ENCODE measurements at regions not wholly inside any gene's neighbourhood (a gene's known extent, or its start where the extent isn't known, plus 50 kb on each side); places are given as distances from the start of the nearest gene placed in this dataset.
"Not testable (repeated sequence)": the region's sequence is repeated elsewhere in the genome, so short reads cannot be mapped to it uniquely, and the experiment has no call there.

DNA sequence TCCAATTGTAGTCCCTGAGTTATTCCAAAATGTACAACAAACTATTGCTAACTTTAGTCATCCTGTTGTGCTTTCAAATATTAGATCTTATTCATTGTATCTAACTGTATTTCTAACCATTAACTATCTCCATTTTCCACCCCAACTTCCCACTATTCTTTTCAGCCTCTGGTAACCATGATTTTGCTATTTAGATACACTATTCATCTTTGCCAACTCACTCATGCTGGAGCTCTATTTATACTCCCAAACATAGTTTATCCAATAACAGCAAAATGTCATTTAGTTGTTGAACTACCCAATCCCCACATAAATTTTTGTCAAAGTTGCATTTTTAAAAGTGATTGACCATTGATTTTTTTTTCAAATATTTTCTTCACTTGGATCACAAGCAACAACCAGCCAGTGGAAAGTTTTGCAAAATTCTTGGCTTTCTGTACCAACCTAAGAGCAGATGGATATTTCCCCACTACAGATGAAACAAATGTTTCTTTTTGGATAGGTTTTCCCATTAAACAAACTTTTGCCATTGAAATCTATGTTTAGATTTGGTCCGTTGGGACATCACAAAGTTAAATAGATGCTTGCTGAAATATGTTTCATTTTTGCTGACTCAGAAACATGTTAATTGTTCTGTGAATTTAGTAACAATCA lies 866.0 kb downstream of the LTN1 start:
- DNase-seq (ENCODE audit: low read depth) = peak; percentile 77
- H3K4me3 ChIP-seq (ENCODE audit: low read depth, low read length) = no peak overlapping the region
- TF ChIP-seq, protein P1, sequence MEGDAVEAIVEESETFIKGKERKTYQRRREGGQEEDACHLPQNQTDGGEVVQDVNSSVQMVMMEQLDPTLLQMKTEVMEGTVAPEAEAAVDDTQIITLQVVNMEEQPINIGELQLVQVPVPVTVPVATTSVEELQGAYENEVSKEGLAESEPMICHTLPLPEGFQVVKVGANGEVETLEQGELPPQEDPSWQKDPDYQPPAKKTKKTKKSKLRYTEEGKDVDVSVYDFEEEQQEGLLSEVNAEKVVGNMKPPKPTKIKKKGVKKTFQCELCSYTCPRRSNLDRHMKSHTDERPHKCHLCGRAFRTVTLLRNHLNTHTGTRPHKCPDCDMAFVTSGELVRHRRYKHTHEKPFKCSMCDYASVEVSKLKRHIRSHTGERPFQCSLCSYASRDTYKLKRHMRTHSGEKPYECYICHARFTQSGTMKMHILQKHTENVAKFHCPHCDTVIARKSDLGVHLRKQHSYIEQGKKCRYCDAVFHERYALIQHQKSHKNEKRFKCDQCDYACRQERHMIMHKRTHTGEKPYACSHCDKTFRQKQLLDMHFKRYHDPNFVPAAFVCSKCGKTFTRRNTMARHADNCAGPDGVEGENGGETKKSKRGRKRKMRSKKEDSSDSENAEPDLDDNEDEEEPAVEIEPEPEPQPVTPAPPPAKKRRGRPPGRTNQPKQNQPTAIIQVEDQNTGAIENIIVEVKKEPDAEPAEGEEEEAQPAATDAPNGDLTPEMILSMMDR (IDR thresholded peaks at IDR 0.05; ENCODE audit: insufficient read depth, low read length) = no peak

DNA sequence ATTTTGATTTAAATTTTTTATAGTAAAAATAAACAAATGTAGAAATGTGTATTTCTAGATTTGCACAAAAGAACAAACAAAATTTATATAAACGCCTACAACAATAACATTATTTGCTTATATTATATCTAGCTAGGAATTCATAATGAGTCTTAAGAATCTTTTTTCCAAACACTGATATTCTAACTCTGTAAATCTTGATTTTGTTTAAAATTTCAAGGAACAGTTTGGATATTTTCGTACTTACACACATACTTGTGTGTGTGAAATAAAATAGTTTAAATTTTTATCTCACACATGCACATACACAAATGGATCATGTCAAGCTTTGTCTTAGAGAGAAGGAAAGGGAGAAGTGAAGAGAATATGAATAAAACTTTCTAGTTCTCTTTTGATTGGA lies 868.1 kb downstream of the LTN1 start:
- TF ChIP-seq, protein P1 (IDR thresholded peaks at IDR 0.05; ENCODE audit: insufficient read depth, low read length) = no peak
- DNase-seq (ENCODE audit: low read depth) = no peak
- no peak overlapping the region for H3K4me3 ChIP-seq (ENCODE audit: low read depth, low read length)

DNA sequence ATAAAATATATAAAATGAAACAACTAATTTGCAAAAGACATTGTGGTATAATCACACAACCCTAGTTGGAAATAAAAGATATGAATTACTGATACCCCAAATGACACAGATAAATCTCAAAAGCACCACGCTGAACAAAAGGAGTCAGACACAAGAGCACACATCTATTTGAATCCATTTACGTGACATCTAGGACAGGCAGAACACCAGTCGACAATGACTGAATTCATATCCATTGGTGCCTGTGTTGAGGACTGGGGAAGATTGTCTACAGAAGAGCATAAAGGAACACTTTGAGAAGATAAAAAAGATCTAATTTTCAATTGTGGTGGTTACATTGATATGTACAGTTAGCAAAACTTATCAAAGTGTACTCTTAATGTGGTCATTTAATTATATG lies 874.1 kb downstream of the LTN1 start:
- TF ChIP-seq, protein P1 (IDR thresholded peaks at IDR 0.05; ENCODE audit: insufficient read depth, low read length) = no peak
- no peak for DNase-seq (ENCODE audit: low read depth)
- H3K4me3 ChIP-seq (ENCODE audit: low read depth, low read length) = no peak overlapping the region

DNA sequence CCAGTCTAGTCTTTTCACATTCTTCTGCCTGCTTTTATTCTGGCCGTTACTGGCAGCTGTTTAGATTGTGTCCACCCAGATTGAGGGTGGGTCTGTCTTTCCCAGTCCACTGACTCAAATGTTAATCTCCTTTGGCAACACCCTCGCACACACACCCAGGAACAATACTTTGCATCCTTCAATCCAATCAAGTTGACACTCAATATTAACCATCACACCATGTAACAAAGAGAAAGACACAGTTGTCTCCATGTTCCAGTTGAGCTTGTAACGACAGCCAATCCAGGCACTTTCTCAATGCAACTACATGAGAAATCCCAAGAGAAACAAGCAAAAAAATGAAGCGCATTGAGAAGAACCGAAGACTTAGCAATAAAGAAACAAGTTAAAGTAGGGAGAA lies 877.7 kb downstream of the LTN1 start:
- not testable (repeated sequence) for H3K4me3 ChIP-seq (ENCODE audit: low read depth, low read length); DNase-seq (ENCODE audit: low read depth)

DNA sequence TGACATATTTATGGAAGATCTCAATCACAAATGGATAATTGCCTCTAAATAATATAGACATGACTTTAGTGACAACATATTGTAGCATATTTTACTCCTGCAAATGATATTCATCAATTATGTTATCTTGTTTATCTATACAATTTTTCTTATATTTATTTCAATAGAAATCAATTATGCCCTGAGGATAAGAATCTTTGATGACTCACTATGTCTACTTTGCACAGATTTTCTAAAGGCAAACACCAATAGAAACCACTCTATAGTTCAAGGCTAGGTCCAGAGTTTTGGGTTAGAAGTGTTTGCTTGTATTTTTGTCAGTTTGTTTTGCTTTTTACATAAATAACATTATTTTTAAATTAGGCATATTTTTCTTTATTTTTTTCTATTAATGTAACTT lies 879.0 kb downstream of the LTN1 start:
- DNase-seq (ENCODE audit: low read depth) = no peak
- H3K4me3 ChIP-seq (ENCODE audit: low read depth, low read length) = no peak overlapping the region
- TF ChIP-seq, protein P1 (IDR thresholded peaks at IDR 0.05; ENCODE audit: insufficient read depth, low read length) = no peak

DNA sequence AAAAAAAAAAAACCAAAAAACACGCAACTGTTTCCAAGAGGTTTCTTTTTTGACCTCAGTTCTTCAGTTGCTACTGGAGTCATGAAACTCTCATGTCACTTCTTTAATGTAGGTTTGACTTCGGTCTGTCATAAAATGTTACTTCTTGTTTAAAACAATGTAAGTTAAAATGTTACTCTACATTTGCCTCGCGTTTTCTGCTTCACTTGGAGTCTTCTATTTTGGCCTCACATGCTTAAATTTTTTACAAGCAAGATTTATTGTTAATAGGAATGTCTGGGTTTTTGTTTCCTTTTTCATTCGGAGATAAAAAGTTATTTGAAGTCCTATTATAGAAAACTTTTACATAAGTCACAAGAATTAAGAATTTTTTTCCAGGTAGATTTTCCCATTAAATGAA lies 880.2 kb downstream of the LTN1 start:
- TF ChIP-seq, protein P1 (IDR thresholded peaks at IDR 0.05; ENCODE audit: insufficient read depth, low read length) = no peak
- peak; percentile 65 for DNase-seq (ENCODE audit: low read depth)
- no peak overlapping the region for H3K4me3 ChIP-seq (ENCODE audit: low read depth, low read length)

DNA sequence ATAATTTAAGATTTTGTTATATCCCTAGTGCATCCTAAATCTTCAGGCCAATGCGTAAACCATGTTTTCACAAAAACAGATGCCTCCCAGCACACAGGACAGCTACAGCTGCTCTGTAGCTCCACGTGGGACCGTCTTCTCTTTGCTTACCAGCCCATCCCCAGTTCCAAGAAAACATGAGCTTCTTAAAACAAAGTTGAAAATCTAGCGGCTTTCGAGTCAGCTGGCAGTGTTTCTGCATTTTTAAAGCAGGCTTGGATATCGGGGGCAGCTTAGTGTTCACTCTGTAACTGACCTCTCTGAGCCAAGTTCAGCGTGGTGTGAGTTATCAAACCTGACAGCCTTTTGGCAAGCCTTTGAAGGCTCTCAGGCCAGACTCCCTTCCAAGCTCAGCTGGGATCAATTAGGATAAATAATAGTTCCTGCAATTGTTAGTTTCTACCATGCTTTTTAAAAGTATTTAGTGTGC lies 881.5 kb downstream of the LTN1 start:
- DNase-seq (ENCODE audit: low read depth) = peak; percentile 100
- H3K4me3 ChIP-seq (ENCODE audit: low read depth, low read length) = no peak overlapping the region
- TF ChIP-seq, protein P1 (IDR thresholded peaks at IDR 0.05; ENCODE audit: insufficient read depth, low read length) = no peak
